Fibroblast of mammary gland (primary cell): ENCODE measurements at regions not wholly inside any gene's neighbourhood (a gene's known extent, or its start where the extent isn't known, plus 50 kb on each side); places are given as distances from the start of the nearest gene placed in this dataset.

Experiments used
- DNase-seq: peaks from one replicate; pipeline ENCODE4 v3.0.0-alpha.2; 2010; ENCODE audit warnings: low read depth
- H3K4me3 ChIP-seq: 2 replicates; pipeline ENCODE4 v1.5.1; 2011; ENCODE audit warnings: low read depth, mild to moderate bottlenecking, low read length, moderate library complexity; ENCODE audit not compliant: control insufficient read depth
- CTCF ChIP-seq: conservative IDR thresholded peaks from 2 replicates; pipeline ENCODE4 v1.5.1; 2011; ENCODE audit warnings: low read depth, low read length, inconsistent platforms; ENCODE audit not compliant: control insufficient read depth, insufficient read depth

GRCh38 chr15:81940467-81941451, 105.1 kb downstream of the MEX3B start:
- no peak for TF ChIP-seq CTCF
- no peak for DNase-seq
- H3K4me3 ChIP-seq: no peak overlapping the region

DNA sequence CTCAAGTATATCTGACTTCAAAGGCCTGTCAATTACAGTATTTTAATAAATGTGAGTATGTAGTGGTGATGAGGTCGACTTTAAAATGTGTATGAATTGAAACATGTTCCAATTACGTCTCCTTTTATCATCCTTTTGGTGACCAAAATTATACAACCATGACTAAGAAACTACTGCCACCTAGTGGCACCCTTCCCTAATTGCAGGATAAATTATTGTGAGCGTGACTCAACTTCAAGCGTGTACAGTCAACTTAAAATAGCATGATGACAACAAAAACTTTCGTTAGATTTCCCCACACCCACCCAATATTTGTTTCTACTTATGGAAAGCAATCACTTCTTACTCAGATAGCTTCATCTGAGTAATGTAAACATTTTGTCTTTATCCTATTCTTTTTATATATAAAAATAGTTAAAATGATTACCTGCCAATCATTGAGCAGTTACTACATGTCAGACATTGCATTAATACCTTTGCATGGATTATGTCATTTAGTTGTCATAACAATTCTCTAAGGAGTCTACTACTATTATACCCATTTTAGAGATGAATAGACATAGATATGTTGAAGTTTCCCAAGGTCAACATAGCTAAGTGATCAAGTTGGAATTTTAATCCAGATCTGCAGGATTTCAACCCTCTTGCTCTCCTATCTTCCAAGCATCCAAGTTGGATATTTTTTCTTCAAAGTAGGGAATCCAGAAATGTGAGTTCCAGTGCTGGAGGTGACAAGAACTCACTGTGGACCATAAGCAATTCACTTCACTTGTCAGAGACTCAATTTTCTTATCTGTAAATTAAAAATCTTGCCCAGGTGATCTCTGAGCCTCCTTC, 106.0 kb downstream of the MEX3B start:
- H3K4me3 ChIP-seq: no peak overlapping the region
- TF ChIP-seq CTCF: peak; percentile 73
- DNase-seq: peak; percentile 66

- DNase-seq: no peak
- no peak for TF ChIP-seq CTCF
- no peak overlapping the region for H3K4me3 ChIP-seq
Measured at GRCh38 chr15:81937189-81937588, 108.6 kb downstream of the MEX3B start.

DNA sequence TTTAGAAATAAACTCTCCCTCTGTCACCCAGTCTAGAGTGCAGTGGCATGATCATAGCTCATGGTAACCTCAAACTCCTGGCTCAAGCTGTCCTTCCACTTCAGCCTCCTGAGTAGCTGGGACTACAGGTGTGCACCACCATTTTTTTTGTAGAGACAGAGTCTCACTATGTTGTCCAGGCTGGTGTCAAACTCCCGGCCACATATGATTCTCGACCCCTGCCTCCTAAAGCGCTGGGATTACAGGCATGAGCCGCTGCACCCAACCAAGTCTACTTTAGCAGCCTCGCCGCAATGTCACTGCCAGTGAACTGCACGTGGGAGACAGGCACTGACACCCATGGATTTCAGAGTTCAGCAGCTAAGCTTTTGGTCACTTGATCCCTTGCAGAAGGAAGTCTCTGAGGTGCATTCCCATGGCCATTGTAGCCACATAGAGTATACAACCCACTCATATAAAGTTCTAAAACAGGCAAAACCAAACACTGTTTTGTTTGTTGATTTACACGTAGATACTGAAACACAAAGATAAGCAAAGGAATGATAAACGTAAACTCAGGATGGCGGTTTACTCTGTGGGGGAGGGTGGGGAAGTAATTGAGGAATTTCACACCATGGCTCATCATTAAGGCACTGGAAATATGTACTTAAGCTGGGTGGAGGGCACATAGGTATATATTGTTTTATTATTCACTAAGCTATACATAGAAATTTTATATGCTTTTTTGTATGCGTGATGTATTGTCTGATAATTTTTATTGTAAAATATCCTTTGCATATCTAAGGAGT, 115.0 kb downstream of the MEX3B start:
- TF ChIP-seq CTCF: no peak
- DNase-seq: no peak

GRCh38 chr15:81929557-81929956, 116.3 kb downstream of the MEX3B start:
- no peak overlapping the region for H3K4me3 ChIP-seq
- no peak for DNase-seq
- no peak for TF ChIP-seq CTCF

More for the DNA sequence above, 115.0 kb downstream of the MEX3B start:
- H3K4me3 ChIP-seq: no peak overlapping the region

- no peak for DNase-seq
- no peak for TF ChIP-seq CTCF
- no peak overlapping the region for H3K4me3 ChIP-seq
Measured at GRCh38 chr15:81926981-81927380, 118.8 kb downstream of the MEX3B start.
